Femur (tissue), 1 donor: ENCODE measurements at regions not wholly inside any gene's neighbourhood (a gene's known extent, or its start where the extent isn't known, plus 50 kb on each side); places are given as distances from the start of the nearest gene placed in this dataset.
"Not testable (repeated sequence)": the region's sequence is repeated elsewhere in the genome, so short reads cannot be mapped to it uniquely, and the experiment has no call there.

ENCODE experiments used
- DNase-seq: peaks from one replicate; pipeline ENCODE4 v3.0.0-alpha.2; 2017

GRCh38 chr4:17436047-17436749 lies 75.7 kb downstream of the QDPR start:
- DNase-seq = not testable (repeated sequence)

- DNase-seq = no peak
Observed at GRCh38 chr4:17433827-17434226, 78.1 kb downstream of the QDPR start.

GRCh38 chr4:17427991-17428390 lies 83.9 kb downstream of the QDPR start:
- DNase-seq = peak; percentile 56

GRCh38 chr4:17426222-17426621 lies 85.7 kb downstream of the QDPR start:
- no peak for DNase-seq

- no peak for DNase-seq
Observed at GRCh38 chr4:17418010-17418409, 93.9 kb downstream of the QDPR start.

- DNase-seq = no peak
Observed at GRCh38 chr4:17414392-17414791, 97.5 kb downstream of the QDPR start.

- DNase-seq = peak; percentile 36
Observed at GRCh38 chr4:17400686-17401085, 111.2 kb downstream of the QDPR start.

- DNase-seq = no peak
Observed at GRCh38 chr4:17398805-17399204, 113.1 kb downstream of the QDPR start.

GRCh38 chr4:17398035-17398434 lies 113.9 kb downstream of the QDPR start:
- no peak for DNase-seq

- DNase-seq = no peak
Observed at GRCh38 chr4:17397611-17398010, 114.3 kb downstream of the QDPR start.

- DNase-seq = no peak
Observed at GRCh38 chr4:17385403-17385802, 126.5 kb downstream of the QDPR start.

GRCh38 chr4:17380347-17380746 lies 131.5 kb downstream of the QDPR start:
- no peak for DNase-seq

- DNase-seq = no peak
Observed at GRCh38 chr4:17376205-17376604, 135.7 kb downstream of the QDPR start.

- DNase-seq = no peak
Observed at GRCh38 chr4:17373666-17374065, 138.2 kb downstream of the QDPR start.

- DNase-seq = no peak
Observed at GRCh38 chr4:17370818-17371217, 141.1 kb downstream of the QDPR start.

- DNase-seq = no peak
Observed at GRCh38 chr4:17368408-17368807, 143.5 kb downstream of the QDPR start.

- DNase-seq = no peak
Observed at GRCh38 chr4:17367201-17367600, 144.7 kb downstream of the QDPR start.

- peak; percentile 58 for DNase-seq
Observed at GRCh38 chr4:17366496-17366895, 145.4 kb downstream of the QDPR start.

GRCh38 chr4:17362430-17362829 lies 149.5 kb downstream of the QDPR start:
- DNase-seq = no peak

- DNase-seq = no peak
Observed at GRCh38 chr4:17358241-17358640, 153.6 kb downstream of the QDPR start.

- no peak for DNase-seq
Observed at GRCh38 chr4:17356926-17357325, 155.0 kb downstream of the QDPR start.

GRCh38 chr4:17352357-17352756 lies 159.5 kb downstream of the QDPR start:
- no peak for DNase-seq

- DNase-seq = no peak
Observed at GRCh38 chr4:17347445-17347844, 164.4 kb downstream of the QDPR start.

GRCh38 chr4:17339376-17339775 lies 172.5 kb downstream of the QDPR start:
- no peak for DNase-seq

GRCh38 chr4:17336986-17337385 lies 174.9 kb downstream of the QDPR start:
- DNase-seq = no peak
